ENCODE measurements at regions not wholly inside any gene's neighbourhood (a gene's known extent, or its start where the extent isn't known, plus 50 kb on each side); places are given as distances from the start of the nearest gene placed in this dataset.

DNA sequence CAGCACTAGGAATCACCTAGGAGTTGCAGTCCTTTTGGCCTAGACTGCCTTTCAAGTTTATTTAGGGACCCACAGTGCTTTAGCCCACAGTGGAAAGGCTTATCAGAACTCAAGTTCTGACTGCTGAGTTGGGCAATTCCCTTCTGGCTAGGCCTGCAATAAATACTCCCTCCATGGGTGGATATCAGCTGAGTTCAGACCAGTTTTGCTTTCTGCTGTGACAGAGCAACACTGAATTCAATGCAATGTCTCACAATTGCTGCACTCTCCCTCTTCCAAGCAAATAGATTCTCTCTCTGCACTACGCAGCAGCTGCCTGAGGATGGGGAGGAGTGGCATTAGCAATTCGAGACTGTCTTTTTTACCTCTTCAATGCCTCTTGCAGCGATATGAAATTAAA, 1153.3 kb downstream of the SORCS1 start:
- no peak overlapping the region for H3K4me3 ChIP-seq (replicated peaks; ENCODE audit: low read depth, low read length)
- TF ChIP-seq, protein P1, sequence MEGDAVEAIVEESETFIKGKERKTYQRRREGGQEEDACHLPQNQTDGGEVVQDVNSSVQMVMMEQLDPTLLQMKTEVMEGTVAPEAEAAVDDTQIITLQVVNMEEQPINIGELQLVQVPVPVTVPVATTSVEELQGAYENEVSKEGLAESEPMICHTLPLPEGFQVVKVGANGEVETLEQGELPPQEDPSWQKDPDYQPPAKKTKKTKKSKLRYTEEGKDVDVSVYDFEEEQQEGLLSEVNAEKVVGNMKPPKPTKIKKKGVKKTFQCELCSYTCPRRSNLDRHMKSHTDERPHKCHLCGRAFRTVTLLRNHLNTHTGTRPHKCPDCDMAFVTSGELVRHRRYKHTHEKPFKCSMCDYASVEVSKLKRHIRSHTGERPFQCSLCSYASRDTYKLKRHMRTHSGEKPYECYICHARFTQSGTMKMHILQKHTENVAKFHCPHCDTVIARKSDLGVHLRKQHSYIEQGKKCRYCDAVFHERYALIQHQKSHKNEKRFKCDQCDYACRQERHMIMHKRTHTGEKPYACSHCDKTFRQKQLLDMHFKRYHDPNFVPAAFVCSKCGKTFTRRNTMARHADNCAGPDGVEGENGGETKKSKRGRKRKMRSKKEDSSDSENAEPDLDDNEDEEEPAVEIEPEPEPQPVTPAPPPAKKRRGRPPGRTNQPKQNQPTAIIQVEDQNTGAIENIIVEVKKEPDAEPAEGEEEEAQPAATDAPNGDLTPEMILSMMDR (IDR thresholded peaks at IDR 0.05; ENCODE audit: low read depth, low read length, missing control alignments), result no peak
- no peak for DNase-seq (ENCODE audit: extremely low read depth, low read depth)

GRCh38 chr10:106000721-106001120, 1163.8 kb downstream of the SORCS1 start:
- TF ChIP-seq, protein P1 (IDR thresholded peaks at IDR 0.05; ENCODE audit: low read depth, low read length, missing control alignments), result no peak
- DNase-seq (ENCODE audit: extremely low read depth, low read depth), result no peak
- no peak overlapping the region for H3K4me3 ChIP-seq (replicated peaks; ENCODE audit: low read depth, low read length)

DNA sequence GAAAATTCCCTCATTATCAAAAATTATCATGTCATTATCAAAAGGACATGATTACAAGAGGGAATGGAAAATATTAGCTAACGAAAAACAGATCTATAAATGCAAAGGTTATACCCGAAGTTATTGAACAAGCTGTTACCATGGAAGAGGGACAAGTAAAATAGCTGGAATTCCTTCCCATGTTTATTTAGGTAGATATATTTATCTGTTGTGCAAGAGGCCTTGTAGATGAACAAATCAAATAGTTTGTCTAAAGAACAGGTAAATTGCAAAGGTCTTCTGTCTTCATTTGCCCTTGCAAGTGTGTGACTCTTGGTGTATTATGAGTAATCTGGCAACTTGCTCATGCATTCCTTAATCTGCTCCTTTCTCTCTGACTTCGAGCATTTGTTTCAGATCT, 1170.9 kb downstream of the SORCS1 start:
- no peak for DNase-seq (ENCODE audit: extremely low read depth, low read depth)
- TF ChIP-seq, protein P1 (IDR thresholded peaks at IDR 0.05; ENCODE audit: low read depth, low read length, missing control alignments), result no peak
- H3K4me3 ChIP-seq (replicated peaks; ENCODE audit: low read depth, low read length), result no peak overlapping the region

DNA sequence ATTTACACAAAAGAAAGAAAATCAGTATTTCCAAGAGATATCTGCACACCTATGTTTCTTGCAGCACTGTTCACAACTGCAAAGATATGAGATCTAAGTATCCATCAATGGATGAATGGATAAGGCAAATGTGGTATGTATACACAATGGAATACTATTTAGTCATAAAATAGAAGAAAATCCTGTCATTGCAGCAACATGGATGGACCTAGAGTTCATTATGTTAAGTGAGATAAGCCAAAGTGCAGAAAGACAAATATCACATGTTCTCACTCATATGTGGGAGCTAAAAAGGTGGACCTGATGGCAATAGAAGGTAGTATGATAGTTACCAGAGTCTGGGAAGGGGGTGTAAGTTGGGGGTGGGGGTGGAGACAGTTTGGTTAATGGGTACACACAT, 1171.6 kb downstream of the SORCS1 start:
- no peak overlapping the region for H3K4me3 ChIP-seq (replicated peaks; ENCODE audit: low read depth, low read length)
- TF ChIP-seq, protein P1 (IDR thresholded peaks at IDR 0.05; ENCODE audit: low read depth, low read length, missing control alignments), result no peak
- no peak for DNase-seq (ENCODE audit: extremely low read depth, low read depth)

DNA sequence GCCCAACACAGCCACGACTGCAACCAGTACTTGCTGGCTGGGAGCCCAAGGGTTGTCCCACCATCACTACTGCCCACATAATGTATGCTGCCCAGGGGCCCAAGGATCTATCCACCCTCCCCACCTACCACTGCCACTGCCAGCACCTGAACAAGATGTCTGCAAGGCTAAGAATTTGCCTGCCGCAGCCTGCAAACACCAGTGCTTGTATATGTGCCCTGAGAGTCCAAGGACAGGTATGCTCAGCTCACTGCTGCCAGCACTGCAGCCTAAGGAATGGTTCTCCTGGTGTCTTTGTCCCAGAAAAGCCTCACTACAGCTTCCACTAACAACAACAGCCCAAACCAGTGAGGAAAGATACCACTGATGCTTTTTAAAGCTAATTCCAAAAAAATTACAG, 1174.0 kb downstream of the SORCS1 start:
- TF ChIP-seq, protein P1 (IDR thresholded peaks at IDR 0.05; ENCODE audit: low read depth, low read length, missing control alignments), result no peak

DNA sequence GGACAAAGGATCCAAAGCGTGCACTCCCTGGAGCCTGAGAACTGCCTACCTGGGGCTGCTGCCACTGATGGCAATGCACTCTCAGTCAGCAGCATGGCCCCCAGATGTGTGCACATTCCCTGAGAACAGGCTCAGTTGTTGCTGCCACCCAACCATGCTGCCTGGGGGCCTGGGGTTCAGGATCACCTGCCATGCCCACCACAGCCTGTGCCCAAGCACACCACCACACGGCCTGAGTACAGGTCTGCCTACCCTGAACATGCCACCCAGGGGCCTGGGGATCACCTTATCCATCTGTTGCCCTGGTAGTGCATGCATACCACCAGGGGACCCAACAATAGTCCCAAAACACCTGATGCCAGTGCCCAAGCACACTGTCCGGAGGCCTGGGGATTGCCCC, 1174.5 kb downstream of the SORCS1 start:
- no peak overlapping the region for H3K4me3 ChIP-seq (replicated peaks; ENCODE audit: low read depth, low read length)
- DNase-seq (ENCODE audit: extremely low read depth, low read depth), result no peak
- TF ChIP-seq, protein P1 (IDR thresholded peaks at IDR 0.05; ENCODE audit: low read depth, low read length, missing control alignments), result no peak

More for the DNA sequence above, 1174.0 kb downstream of the SORCS1 start:
- no peak overlapping the region for H3K4me3 ChIP-seq (replicated peaks; ENCODE audit: low read depth, low read length)
- DNase-seq (ENCODE audit: extremely low read depth, low read depth), result no peak

- H3K4me3 ChIP-seq (replicated peaks; ENCODE audit: low read depth, low read length), result no peak overlapping the region
- TF ChIP-seq, protein P1 (IDR thresholded peaks at IDR 0.05; ENCODE audit: low read depth, low read length, missing control alignments), result no peak
- no peak for DNase-seq (ENCODE audit: extremely low read depth, low read depth)
Measured at GRCh38 chr10:105988848-105989247, 1175.7 kb downstream of the SORCS1 start.

All from HFF-Myc (cell line).